ENCODE measurements at regions not wholly inside any gene's neighbourhood (a gene's known extent, or its start where the extent isn't known, plus 50 kb on each side); places are given as distances from the start of the nearest gene placed in this dataset.

- ChIA-PET POLR2A (no interaction called here), CTCF (interaction anchor here (1.3 kb wide), 1 partner anchor 20 kb away, joined by 3 read pairs; no protein-coding TSS in a partner anchor)
- DNase-seq (ENCODE audit: low read depth in 1 of 2, low spot score in 1 of 2) (no peak), FAIRE-seq (no peak), ATAC-seq (no peak)
- Histone ChIP-seq H3K27ac (no peak overlapping the region), H3K9me3 (no peaks in the 10 kb centered on the region), H3K4me2 (no peak overlapping the region), H3K4me3 (no peak overlapping the region), H3K4me1 (no peaks in the 10 kb centered on the region)
- 33% methylated on average over 4 of the region's 4 CpGs for WGBS (ENCODE audit: missing lambda C conversion rate)
- TF ChIP-seq HDAC2 (IDR thresholded peaks at IDR 0.05): no peak
- no peak for TF ChIP-seq BCL3 (IDR thresholded peaks at IDR 0.05)
- no peak for TF ChIP-seq KDM1A (IDR thresholded peaks at IDR 0.05; ENCODE audit: low read depth)
- TF ChIP-seq ESRRA (IDR thresholded peaks at IDR 0.05; ENCODE audit: borderline replicate concordance, low read length): no peak
- TF ChIP-seq HOXB13 (CRISPR knock-in tag; IDR thresholded peaks at IDR 0.05; ENCODE audit: low read depth): no peak
- TF ChIP-seq BHLHE40 (IDR thresholded peaks at IDR 0.05; ENCODE audit: low read depth, low read length): no peak
- no peak for TF ChIP-seq PBX3 (IDR thresholded peaks at IDR 0.05)
- no peak for TF ChIP-seq HEYL (CRISPR knock-in tag; IDR thresholded peaks at IDR 0.05)
- TF ChIP-seq POLR2AphosphoS2 (conservative IDR thresholded peaks at IDR 0.05; ENCODE audit: low read length): no peak
- TF ChIP-seq TP53 (CRISPR knock-in tag; IDR thresholded peaks at IDR 0.05): no peak
- no peak for TF ChIP-seq NFE2L2 (conservative IDR thresholded peaks at IDR 0.05; ENCODE audit: low read length)
- TF ChIP-seq HOXB5 (CRISPR knock-in tag; IDR thresholded peaks at IDR 0.05): no peak
- TF ChIP-seq KDM5A (IDR thresholded peaks at IDR 0.05): no peak
Measured at GRCh38 chr5:8005416-8005815, 136.5 kb downstream of the MTRR start.

GRCh38 chr5:8012131-8012977 lies 143.4 kb downstream of the MTRR start:
- DNase-seq (ENCODE audit: low read depth in 1 of 2, low spot score in 1 of 2) (peak in 1 of 2 experiments; percentile 9), ATAC-seq (peak in 1 of 2 experiments; percentile 62; a peak in 2 of 6 replicates), FAIRE-seq (no peak)
- CTCF ChIA-PET: interaction anchor here (0.6 to 1.2 kb wide), 2 partner anchors 37 to 1532 kb away, joined by 3 read pairs; no protein-coding TSS in a partner anchor
- POLR2A ChIA-PET: interaction anchor here (0.5 kb wide), 1 partner anchor 1208 kb away, joined by 3 read pairs; no protein-coding TSS in a partner anchor
- Histone ChIP-seq H3K27ac (no peak overlapping the region), H3K4me2 (no peak overlapping the region), H3K4me3 (no peak overlapping the region), H3K4me1 (no peaks in the 10 kb centered on the region), H3K9me3 (no peaks in the 10 kb centered on the region)
- TF ChIP-seq EHF (CRISPR knock-in tag; IDR thresholded peaks at IDR 0.05): no peak
- TF ChIP-seq EP300 (IDR thresholded peaks at IDR 0.05): no peak
- TF ChIP-seq FOSB (CRISPR knock-in tag; IDR thresholded peaks at IDR 0.05): no peak
- no peak for TF ChIP-seq HEYL (CRISPR knock-in tag; IDR thresholded peaks at IDR 0.05)
- TF ChIP-seq ELK1 (IDR thresholded peaks at IDR 0.05; ENCODE audit: low read depth, low read length): no peak
- WGBS (ENCODE audit: missing lambda C conversion rate): 6% methylated on average over 9 of the region's 9 CpGs

- Histone ChIP-seq H3K4me2 (no peak overlapping the region), H3K4me1 (no peaks in the 10 kb centered on the region), H3K27ac (no peak overlapping the region), H3K4me3 (no peak overlapping the region), H3K9me3 (no peaks in the 10 kb centered on the region)
- 6% methylated on average over 7 of the region's 7 CpGs for WGBS (ENCODE audit: missing lambda C conversion rate)
- ATAC-seq (no peak), DNase-seq (ENCODE audit: low read depth in 1 of 2, low spot score in 1 of 2) (no peak), FAIRE-seq (no peak)
- TF ChIP-seq ESRRA (IDR thresholded peaks at IDR 0.05; ENCODE audit: borderline replicate concordance, low read length): no peak
- TF ChIP-seq GATA3 (IDR thresholded peaks at IDR 0.05; ENCODE audit: borderline replicate concordance): no peak
- no peak for TF ChIP-seq SREBF2 (IDR thresholded peaks at IDR 0.05)
- no peak for TF ChIP-seq ZNF302 (CRISPR knock-in tag; IDR thresholded peaks at IDR 0.05)
- TF ChIP-seq HOXA7 (CRISPR knock-in tag; IDR thresholded peaks at IDR 0.05): no peak
- TF ChIP-seq NPAS2 (CRISPR knock-in tag; IDR thresholded peaks at IDR 0.05; ENCODE audit: borderline replicate concordance): no peak
- no peak for TF ChIP-seq MAX (IDR thresholded peaks at IDR 0.05)
- no peak for TF ChIP-seq KDM5A (IDR thresholded peaks at IDR 0.05)
- TF ChIP-seq ZC3H11A (IDR thresholded peaks at IDR 0.05): no peak
- no peak for TF ChIP-seq MYC (IDR thresholded peaks at IDR 0.05; ENCODE audit: borderline replicate concordance, low read length)
- ChIA-PET POLR2A (no interaction called here), CTCF (no interaction called here)
Measured at GRCh38 chr5:8013948-8014710, 145.2 kb downstream of the MTRR start.
